CD4-positive, alpha-beta T cell treated with Interleukin-17A for 1 hour (primary cell): ENCODE measurements at regions not wholly inside any gene's neighbourhood (a gene's known extent, or its start where the extent isn't known, plus 50 kb on each side); places are given as distances from the start of the nearest gene placed in this dataset.

Experiments
- DNase-seq: peaks from one replicate; pipeline ENCODE4 v3.0.0-alpha.2; 2020

DNA sequence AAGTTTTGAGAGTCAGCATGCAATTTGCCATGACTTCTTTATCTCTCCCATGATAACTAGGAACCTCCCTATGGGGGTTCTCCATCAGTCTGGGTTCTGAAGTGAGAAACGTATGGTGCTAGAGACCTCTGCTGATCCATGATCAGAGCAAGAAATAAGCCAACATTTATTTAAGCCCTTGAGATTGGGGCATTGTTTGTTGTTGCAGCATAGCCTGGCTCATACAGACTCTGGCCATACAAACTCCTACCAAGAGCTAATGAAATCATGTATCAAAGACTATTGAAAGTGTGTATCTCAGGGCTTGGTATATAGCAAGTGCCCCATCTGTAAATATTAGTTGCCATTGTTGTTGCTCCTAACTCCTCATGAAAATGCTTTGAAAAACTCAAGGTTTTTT, 233.9 kb downstream of the MAF start:
- no peak for DNase-seq

GRCh38 chr16:79365702-79366101, 234.8 kb downstream of the MAF start:
- DNase-seq: no peak

- no peak for DNase-seq
These were observed 237.1 kb downstream of the MAF start for GRCh38 chr16:79363484-79363883.

- DNase-seq: no peak
These were observed 237.5 kb downstream of the MAF start for GRCh38 chr16:79363035-79363434.

GRCh38 chr16:79362300-79362970, 238.1 kb downstream of the MAF start:
- peak; percentile 22 for DNase-seq

DNA sequence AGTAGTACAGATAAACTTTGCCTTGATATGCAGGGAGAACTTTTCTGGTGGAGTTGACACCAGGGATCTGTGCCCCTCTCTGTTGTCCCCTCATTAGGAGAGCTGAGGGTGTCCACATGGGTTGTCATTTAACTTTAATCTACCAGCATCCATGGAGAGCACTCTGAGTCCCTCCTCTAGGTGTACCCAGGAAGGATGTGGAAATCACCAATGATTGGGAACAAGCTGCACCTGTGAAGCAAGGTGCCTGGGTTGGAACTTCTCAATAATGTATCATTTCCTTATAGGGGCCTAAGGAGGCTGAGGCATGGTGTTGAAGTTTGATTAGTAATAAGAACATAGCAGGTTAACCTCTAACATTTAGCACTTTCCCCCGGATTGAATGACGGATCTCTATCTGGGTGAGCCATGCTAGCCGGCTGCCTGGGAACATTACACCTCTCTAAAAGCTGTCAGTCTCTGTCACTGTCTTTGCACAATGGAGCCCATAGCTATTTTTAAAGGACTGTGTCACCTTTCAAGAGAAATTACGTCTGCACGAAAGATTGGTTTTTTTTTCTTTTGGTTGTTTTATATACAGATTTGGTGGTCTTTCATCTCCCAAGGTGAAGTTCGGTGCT, 239.3 kb downstream of the MAF start:
- DNase-seq: no peak

DNA sequence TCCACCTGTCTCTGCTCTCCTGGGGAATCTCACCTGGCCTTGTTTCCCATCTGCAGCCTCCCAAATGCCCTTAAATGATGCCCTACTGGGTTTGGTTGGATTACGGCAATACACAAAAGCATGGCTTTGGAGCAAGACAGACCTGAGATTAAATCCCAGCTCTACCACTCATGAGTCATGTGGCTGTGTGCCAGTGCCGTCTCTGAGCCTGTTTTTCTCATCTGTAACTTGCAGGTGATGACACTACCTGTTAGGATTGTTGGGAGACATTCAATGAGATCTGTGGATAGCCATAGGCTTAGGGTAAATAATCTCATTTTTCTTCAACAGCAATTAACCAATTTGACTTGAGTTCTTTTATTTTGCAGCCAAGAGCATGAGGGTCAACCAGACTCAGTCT, 240.3 kb downstream of the MAF start:
- DNase-seq: no peak

- no peak for DNase-seq
These were observed 241.5 kb downstream of the MAF start for GRCh38 chr16:79359082-79359481.

DNA sequence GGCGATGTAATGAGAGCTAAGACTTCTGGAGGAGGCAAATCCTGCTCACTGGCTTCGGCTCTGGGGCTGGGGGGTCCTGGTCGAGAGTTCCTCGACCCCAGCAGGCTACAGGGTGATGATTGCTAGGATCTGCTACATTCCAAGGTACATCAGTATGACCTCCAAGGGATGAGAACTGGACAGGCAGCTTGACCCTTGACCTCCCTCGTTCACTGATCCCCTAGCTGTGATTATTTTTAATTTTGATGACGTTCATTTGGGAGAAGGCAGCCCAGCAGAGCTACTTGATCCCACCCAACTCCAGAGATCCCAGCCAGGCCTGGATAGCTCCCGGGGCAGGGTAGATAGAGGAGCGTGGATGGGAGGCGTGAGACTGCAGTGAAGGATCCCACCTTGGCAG, 242.3 kb downstream of the MAF start:
- no peak for DNase-seq

GRCh38 chr16:79355600-79356358, 244.8 kb downstream of the MAF start:
- no peak for DNase-seq

DNA sequence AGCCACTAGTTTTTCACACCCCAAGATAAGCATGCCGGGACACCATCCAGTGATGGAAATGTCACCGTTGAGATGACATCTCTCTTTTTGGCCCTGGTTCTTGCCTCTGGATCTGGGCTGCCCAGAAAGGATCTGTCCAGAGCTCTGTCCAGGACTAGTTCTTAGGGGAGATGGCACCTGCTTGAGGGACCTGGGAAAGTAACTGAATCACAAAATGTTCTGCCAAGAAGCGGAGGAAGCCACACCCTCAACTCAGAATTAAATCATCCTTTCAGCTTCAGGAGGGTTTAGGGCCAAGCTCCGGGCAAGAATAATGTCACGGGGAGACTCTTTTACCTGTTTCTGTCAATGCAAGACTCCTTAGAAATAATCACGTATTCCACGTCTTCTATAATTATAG, 248.6 kb downstream of the MAF start:
- DNase-seq: no peak

GRCh38 chr16:79349803-79350202, 250.7 kb downstream of the MAF start:
- no peak for DNase-seq

DNA sequence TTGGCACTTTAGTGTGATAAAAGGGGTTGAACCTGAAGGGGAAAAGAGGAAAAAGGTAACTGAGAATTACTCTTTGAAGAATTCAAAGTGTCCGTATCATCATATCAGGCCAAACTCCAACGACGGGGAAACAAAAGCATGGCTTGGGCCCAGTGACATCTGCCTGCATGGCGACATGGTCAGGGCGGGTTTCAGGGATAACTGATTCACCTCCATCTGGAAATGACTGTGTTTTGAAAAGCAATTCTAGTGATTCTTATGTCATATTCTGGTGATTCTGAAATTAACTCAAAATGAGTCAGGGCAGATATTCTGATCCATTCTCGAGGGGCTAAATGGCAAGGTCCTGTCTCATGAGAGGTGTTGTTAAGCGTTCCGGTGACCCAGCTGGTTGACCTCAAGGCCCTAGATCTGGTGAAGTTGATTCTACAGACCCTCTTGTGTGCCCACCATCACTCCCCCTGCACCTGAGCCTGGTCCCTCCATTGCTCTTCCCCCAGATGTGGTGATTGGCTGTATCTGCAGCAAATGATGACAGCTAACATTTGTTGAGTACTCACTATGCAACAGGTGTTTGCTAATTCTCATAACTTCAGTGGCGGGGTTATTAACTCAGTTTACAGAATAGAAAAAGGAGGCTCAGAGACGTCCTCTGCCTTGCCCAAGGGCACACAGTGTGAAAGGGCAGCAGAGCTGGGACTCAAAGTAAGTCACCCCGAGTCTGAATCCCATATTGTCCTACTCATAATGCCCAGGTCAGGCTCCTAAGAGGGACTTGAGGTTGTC, 251.8 kb downstream of the MAF start:
- DNase-seq: no peak

DNA sequence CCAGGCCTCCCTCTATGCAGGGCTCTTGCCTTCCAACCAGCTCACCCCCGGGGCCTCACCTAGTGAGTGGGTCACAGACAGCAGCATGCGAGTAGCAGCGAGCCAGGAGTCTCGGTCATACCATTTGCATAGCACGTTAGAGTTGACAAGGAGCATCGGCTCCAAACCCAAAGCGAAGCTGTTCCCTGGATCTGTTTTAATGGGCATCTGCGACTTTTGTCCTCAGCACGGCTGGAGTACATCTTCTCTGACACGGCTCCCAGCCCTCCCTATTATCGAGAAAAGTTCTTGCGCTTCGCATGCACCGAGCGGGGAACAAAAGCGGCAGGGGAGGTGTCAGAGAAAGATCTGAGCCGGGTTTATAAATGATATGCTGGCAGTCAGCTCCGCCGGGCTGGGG, 253.3 kb downstream of the MAF start:
- no peak for DNase-seq

- DNase-seq: no peak
These were observed 260.7 kb downstream of the MAF start for GRCh38 chr16:79339863-79340262.

DNA sequence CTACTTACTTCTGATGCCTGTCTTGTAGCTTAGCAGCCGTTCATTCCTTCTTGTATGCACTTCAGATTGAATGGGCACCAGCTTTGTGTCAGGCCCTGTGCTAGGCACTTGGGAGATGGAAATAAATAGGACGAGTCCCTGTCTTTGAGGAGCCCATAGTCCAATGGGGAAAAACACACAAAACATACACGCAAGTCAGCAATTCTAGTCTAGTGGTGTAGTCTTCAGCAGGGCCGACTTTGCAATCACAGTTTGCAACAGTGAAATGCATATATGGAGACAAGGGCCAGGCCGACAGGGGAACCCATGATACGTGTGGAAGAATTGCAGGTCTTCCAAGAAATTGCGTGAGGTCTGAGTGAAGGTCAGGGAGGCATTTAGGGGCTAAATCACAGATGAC, 262.6 kb downstream of the MAF start:
- DNase-seq: no peak

GRCh38 chr16:79336437-79337229, 263.9 kb downstream of the MAF start:
- DNase-seq: no peak

DNA sequence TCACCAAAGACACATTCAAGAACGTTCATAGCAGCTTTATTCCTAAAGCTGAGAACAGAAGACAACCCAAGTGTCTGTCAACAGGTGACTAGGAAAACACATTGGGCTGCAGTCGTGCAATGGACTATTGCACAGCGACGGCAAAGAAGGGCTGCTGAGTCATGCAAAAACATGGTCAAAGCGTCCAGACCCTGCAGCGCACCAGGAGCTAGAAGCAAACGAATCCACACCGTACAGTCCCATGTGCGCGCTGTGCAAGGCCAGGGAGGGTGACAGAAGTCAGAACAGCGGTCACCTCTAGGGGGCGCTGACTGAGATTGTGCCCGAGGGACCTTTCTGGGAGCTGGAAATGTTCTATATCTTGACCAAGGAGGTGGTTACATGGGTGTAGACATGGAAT, 266.4 kb downstream of the MAF start:
- peak; percentile 37 for DNase-seq

- no peak for DNase-seq
These were observed 269.5 kb downstream of the MAF start for GRCh38 chr16:79331066-79331465.

DNA sequence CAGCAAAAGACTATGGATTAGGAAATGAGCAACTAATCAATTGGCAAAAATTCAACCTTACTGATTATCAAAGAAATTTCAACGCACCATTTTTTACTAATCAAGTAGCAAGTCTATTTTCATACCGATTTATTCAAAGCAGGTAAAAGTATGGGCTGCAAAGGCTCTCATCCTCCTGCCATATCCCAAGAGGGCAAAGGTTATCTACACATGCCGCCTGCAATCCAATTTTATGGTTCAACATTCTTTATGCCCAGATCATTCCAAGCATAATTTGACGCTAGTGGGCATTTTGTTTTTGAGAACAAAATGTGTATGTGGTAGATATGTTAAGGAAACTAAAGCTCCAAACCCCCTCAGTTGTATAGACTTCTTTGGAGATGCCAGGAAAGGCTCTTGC, 270.6 kb downstream of the MAF start:
- no peak for DNase-seq

- DNase-seq: no peak
These were observed 271.4 kb downstream of the MAF start for GRCh38 chr16:79329166-79329521.

- no peak for DNase-seq
These were observed 272.0 kb downstream of the MAF start for GRCh38 chr16:79328402-79329165.
